MM.1S (cell line): ENCODE measurements at regions not wholly inside any gene's neighbourhood (a gene's known extent, or its start where the extent isn't known, plus 50 kb on each side); places are given as distances from the start of the nearest gene placed in this dataset.

ENCODE experiments used
- EZH2 ChIP-seq: fragments of 300-600 bp; sonication (generic); optimal IDR thresholded peaks from 2 replicates; pipeline ENCODE3; 2017; ENCODE audit warnings: low read depth, mild to moderate bottlenecking, antibody characterized with exemption, low read length, mixed read lengths
- EZH2phosphoT487 ChIP-seq: fragments of 300-600 bp; sonication (generic); IDR thresholded peaks from 2 replicates; pipeline ENCODE4 v1.6.1; 2018; ENCODE audit warnings: antibody characterized with exemption, low read length
- TF ChIP-seq, protein P1 (sequence below): fragments of 300-600 bp; sonication (generic); IDR thresholded peaks from 2 replicates; pipeline ENCODE4 v1.5.1; 2016; ENCODE audit warnings: antibody characterized with exemption, low read length, mixed read lengths

DNA sequence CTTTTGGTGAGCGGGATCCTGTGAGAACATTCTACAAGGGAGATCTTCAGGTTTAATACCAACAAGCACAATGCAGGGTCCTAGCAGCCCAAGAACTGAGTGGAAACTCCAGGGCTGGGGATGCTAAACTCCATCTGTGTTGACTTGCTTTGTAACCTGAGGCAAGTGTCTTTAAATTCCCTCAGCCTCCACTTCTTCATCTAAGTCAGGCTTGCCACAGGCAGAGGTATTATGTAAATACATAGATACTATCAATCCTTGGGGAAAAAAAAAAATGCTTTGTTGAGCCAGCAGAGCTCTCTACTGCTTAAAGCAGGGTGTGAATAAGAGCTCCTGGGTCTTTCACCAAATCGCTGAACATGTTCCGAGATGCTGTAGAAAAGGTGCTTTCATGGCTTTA, 114.2 kb upstream of the PHACTR1 start:
- TF ChIP-seq, protein P1, sequence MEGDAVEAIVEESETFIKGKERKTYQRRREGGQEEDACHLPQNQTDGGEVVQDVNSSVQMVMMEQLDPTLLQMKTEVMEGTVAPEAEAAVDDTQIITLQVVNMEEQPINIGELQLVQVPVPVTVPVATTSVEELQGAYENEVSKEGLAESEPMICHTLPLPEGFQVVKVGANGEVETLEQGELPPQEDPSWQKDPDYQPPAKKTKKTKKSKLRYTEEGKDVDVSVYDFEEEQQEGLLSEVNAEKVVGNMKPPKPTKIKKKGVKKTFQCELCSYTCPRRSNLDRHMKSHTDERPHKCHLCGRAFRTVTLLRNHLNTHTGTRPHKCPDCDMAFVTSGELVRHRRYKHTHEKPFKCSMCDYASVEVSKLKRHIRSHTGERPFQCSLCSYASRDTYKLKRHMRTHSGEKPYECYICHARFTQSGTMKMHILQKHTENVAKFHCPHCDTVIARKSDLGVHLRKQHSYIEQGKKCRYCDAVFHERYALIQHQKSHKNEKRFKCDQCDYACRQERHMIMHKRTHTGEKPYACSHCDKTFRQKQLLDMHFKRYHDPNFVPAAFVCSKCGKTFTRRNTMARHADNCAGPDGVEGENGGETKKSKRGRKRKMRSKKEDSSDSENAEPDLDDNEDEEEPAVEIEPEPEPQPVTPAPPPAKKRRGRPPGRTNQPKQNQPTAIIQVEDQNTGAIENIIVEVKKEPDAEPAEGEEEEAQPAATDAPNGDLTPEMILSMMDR, result no peak
- TF ChIP-seq EZH2phosphoT487, result no peak
- no peak for TF ChIP-seq EZH2
